K562 (cell line): ENCODE measurements at regions not wholly inside any gene's neighbourhood (a gene's known extent, or its start where the extent isn't known, plus 50 kb on each side); places are given as distances from the start of the nearest gene placed in this dataset.

Experiments used
- ATAC-seq: fragments of 200-7000 bp; cut with Tn5 transposase; 3 replicates; pipeline ENCODE4 v1.9.1; 2020; ENCODE audit warnings: moderate library complexity
- BruUV-seq: library from RNA; stranded (reverse); fragments of 400-500 nt; replicated peaks from 2 replicates; lab custom pipeline; 2021; lab: Mats Ljungman, UMichigan
- CTCF ChIA-PET: fragments of 300-600 bp; formaldehyde crosslinking; extraction: SDS; loops from one replicate; lab custom pipeline; 2021; ENCODE audit warnings: low intra/inter-chr PET ratio; lab: Yijun Ruan, JAX
- POLR2A ChIA-PET: fragments of 300-600, 350-650 bp; sonication (Branson Sonifier 250); formaldehyde crosslinking; extraction: SDS; loops from one replicate; lab custom pipeline; 2021; ENCODE audit warnings: antibody characterized with exemption, inconsistent platforms; lab: Yijun Ruan, JAX
- DNase-seq, 4 experiments: peaks; one replicate each; pipeline versions ENCODE4 v3.0.0 to v3.0.0-alpha.2; 2011 to 2018; ENCODE audit warnings: low spot score in 3 of 4, mixed read lengths in 3 of 4; ENCODE audit errors: extremely low read depth in 1 of 4
- FAIRE-seq: peaks from 2 replicates; lab custom pipeline; 2011; peaks lifted over from hg19 to GRCh38; lab: Jason Lieb, UNC
- H2AFZ ChIP-seq: 2 replicates; pipeline ENCODE4 v1.6.0; 2011; ENCODE audit warnings: low read depth, low read length, control low read depth, inconsistent platforms
- H3K27ac ChIP-seq: fragments of 200-600 bp; 3 replicates; pipeline ENCODE4 v1.8.0; 2011; ENCODE audit warnings: low read depth, mild to moderate bottlenecking, control low read depth, inconsistent platforms, low read length, moderate library complexity, mixed read lengths; ENCODE audit errors: extremely low read depth
- H3K27me3 ChIP-seq, 2 experiments: fragments of 300-600 bp in 1 of 2; 2 replicates in 1 of 2; 3 replicates in 1 of 2; pipeline versions ENCODE4 v1.6.0 to v1.8.0; 2011; ENCODE audit warnings: inconsistent platforms in 2 of 2, low read length in 2 of 2, mild to moderate bottlenecking in 1 of 2, mixed read lengths in 1 of 2, moderate library complexity in 1 of 2; ENCODE audit not compliant: control insufficient read depth in 2 of 2, insufficient read depth in 2 of 2
- H3K36me3 ChIP-seq: fragments of 300-600 bp; 3 replicates; pipeline ENCODE4 v1.8.0; 2011; ENCODE audit warnings: mild to moderate bottlenecking, low read length, inconsistent platforms; ENCODE audit not compliant: control insufficient read depth, insufficient read depth
- H3K4me1 ChIP-seq, 2 experiments: fragments of 200-600 bp in 1 of 2; replicated peaks in 1 of 2; 2 replicates in 1 of 2; 3 replicates in 1 of 2; pipeline versions ENCODE4 v1.5.1 to v1.8.0; 2011; ENCODE audit warnings: inconsistent platforms in 2 of 2, low read length in 2 of 2, mild to moderate bottlenecking in 1 of 2, mixed read lengths in 1 of 2, moderate library complexity in 1 of 2; ENCODE audit not compliant: control insufficient read depth in 2 of 2, insufficient read depth in 2 of 2
- H3K4me2 ChIP-seq: 2 replicates; pipeline ENCODE4 v1.6.1; 2011; ENCODE audit warnings: low read length, control low read depth, inconsistent platforms, mixed read lengths; ENCODE audit not compliant: insufficient read depth
- H3K4me3 ChIP-seq: fragments of 200-600 bp; sonication (generic), shearing (Covaris generic); 2 replicates; pipeline ENCODE4 v1.5.1; 2016; ENCODE audit warnings: control low read depth, inconsistent platforms
- H3K79me2 ChIP-seq: fragments of 200-600 bp; 3 replicates; pipeline ENCODE4 v1.8.0; 2011; ENCODE audit warnings: low read length, inconsistent platforms; ENCODE audit not compliant: control insufficient read depth, insufficient read depth
- H3K9ac ChIP-seq, 2 experiments: 2 replicates each; pipeline versions ENCODE4 v1.6.0 to v1.6.1; 2011; ENCODE audit warnings: low read depth in 2 of 2, low read length in 2 of 2, control low read depth in 1 of 2, inconsistent platforms in 1 of 2, mild to moderate bottlenecking in 1 of 2, mixed read lengths in 1 of 2; ENCODE audit not compliant: insufficient read depth in 1 of 2
- H3K9me1 ChIP-seq: one replicate; pipeline ENCODE4 v1.6.0; 2011; ENCODE audit warnings: inconsistent platforms, mild to moderate bottlenecking, low read length, moderate library complexity; ENCODE audit not compliant: control insufficient read depth, insufficient read depth
- H3K9me3 ChIP-seq: replicated peaks from 2 replicates; pipeline ENCODE4 v1.5.1; 2011; ENCODE audit warnings: low read depth, low read length, inconsistent platforms; ENCODE audit not compliant: control insufficient read depth, insufficient read depth
- H4K20me1 ChIP-seq: replicated peaks from 2 replicates; pipeline ENCODE4 v1.6.1; 2011; ENCODE audit warnings: low read length, inconsistent platforms, mixed read lengths; ENCODE audit not compliant: control insufficient read depth, insufficient read depth
- WGBS: fragments of 100-300 bp; shearing (Covaris generic); methylation state at CpG from one replicate; pipeline ENCODE4 v1.1.6; 2016; ENCODE audit warnings: low coverage, mixed read lengths; ENCODE audit not compliant: insufficient coverage; ENCODE audit errors: missing lambda C conversion rate; 5-methylcytosine and 5-hydroxymethylcytosine counted together
- in situ Hi-C: fragments of 300-500 bp; cut with MboI; formaldehyde crosslinking; loops from 4 replicates; pipeline ENCODE4 v1.15.0; 2018; ENCODE audit warnings: inconsistent platforms, mixed read lengths
- intact Hi-C: fragments of 100-400 bp; cut with micrococcal nuclease; formaldehyde crosslinking; loops from 2 replicates; pipeline ENCODE4 v1.14.2; 2022
- TF ChIP-seq, protein P1 (sequence below): IDR thresholded peaks from 2 replicates; pipeline ENCODE4 v1.6.1; 2014; ENCODE audit warnings: antibody characterized with exemption
- TF ChIP-seq, protein P2 (sequence below): sonication (generic); formaldehyde crosslinking; IDR thresholded peaks from 2 replicates; pipeline ENCODE4 v1.8.1; 2023; ENCODE audit warnings: mild to moderate bottlenecking, missing genetic modification reagents

DNA sequence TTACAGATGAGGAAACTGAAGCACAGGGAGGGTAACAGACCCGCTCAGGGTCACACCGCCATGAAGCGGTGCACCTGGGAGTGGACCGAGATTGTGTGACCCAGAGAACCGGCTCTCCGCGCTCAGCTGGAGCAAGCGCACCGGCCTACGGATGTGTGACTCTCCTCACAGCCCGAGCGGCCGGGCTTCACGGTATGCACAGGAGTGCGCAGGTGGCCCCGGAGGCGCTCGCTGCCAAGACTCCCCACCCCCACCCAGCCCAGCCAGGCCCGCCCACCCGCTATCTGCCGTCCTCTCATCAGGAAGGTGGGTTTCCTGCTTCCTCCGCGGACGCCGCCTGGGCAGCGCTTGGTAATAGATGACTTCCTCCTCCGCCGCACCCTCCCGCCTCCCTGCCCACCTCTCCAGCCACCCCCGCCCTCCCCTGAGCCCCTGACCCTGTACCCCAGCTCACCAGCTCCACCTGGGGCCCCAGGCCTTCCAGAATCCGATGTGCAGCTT is 110.7 kb downstream of the NCOR2 start:
- ChIA-PET CTCF (no interaction called here), POLR2A (no interaction called here)
- Histone ChIP-seq H3K4me3 (no peak overlapping the region), H3K27ac (no peak overlapping the region), H2AFZ (no peak overlapping the region), H3K4me1 (peaks cover 0 to 39% of the 10 kb centered on the region in 2 experiments; a peak in 2 of 5 replicates), H3K9ac (no peak overlapping the region), H3K9me1 (peaks cover 4% of the 10 kb centered on the region), H3K79me2 (no peaks in the 10 kb centered on the region), H3K27me3 (no peaks in the 10 kb centered on the region), H4K20me1 (0 out of 2 replicates have a peak, but pooled peaks cover 5% of the 10 kb centered on the region), H3K4me2 (no peak overlapping the region), H3K36me3 (peaks cover 23% of the 10 kb centered on the region; the same call in 2 of the 3 replicates), H3K9me3 (no peaks in the 10 kb centered on the region)
- DNase-seq (no peak), ATAC-seq (no peak), FAIRE-seq (no peak)
- in situ Hi-C loops (no loop called here), intact Hi-C loops (no loop called here)
- no TSS peak for BruUV-seq
- 94% methylated on average over 11 of the region's 31 CpGs for WGBS
- TF ChIP-seq, protein P1, sequence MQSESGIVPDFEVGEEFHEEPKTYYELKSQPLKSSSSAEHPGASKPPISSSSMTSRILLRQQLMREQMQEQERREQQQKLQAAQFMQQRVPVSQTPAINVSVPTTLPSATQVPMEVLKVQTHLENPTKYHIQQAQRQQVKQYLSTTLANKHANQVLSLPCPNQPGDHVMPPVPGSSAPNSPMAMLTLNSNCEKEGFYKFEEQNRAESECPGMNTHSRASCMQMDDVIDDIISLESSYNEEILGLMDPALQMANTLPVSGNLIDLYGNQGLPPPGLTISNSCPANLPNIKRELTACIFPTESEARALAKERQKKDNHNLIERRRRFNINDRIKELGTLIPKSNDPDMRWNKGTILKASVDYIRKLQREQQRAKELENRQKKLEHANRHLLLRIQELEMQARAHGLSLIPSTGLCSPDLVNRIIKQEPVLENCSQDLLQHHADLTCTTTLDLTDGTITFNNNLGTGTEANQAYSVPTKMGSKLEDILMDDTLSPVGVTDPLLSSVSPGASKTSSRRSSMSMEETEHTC, result no peak
- TF ChIP-seq, protein P2, sequence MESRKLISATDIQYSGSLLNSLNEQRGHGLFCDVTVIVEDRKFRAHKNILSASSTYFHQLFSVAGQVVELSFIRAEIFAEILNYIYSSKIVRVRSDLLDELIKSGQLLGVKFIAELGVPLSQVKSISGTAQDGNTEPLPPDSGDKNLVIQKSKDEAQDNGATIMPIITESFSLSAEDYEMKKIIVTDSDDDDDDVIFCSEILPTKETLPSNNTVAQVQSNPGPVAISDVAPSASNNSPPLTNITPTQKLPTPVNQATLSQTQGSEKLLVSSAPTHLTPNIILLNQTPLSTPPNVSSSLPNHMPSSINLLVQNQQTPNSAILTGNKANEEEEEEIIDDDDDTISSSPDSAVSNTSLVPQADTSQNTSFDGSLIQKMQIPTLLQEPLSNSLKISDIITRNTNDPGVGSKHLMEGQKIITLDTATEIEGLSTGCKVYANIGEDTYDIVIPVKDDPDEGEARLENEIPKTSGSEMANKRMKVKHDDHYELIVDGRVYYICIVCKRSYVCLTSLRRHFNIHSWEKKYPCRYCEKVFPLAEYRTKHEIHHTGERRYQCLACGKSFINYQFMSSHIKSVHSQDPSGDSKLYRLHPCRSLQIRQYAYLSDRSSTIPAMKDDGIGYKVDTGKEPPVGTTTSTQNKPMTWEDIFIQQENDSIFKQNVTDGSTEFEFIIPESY, result peak; percentile 85
